HUES48 (cell line): ENCODE measurements at regions not wholly inside any gene's neighbourhood (a gene's known extent, or its start where the extent isn't known, plus 50 kb on each side); places are given as distances from the start of the nearest gene placed in this dataset.

Experiments
- H3K27ac ChIP-seq: one replicate; pipeline ENCODE4 v1.7.0; 2013; ENCODE audit warnings: low read depth, low read length, inconsistent platforms
- H3K27me3 ChIP-seq: 2 replicates; pipeline ENCODE4 v1.6.1; 2013; ENCODE audit warnings: mild to moderate bottlenecking, low read length; ENCODE audit not compliant: control insufficient read depth, insufficient read depth
- H3K36me3 ChIP-seq: 2 replicates; pipeline ENCODE4 v1.6.1; 2013; ENCODE audit warnings: low read length; ENCODE audit not compliant: control insufficient read depth, insufficient read depth
- H3K4me1 ChIP-seq: 2 replicates; pipeline ENCODE4 v1.6.1; 2013; ENCODE audit warnings: mild to moderate bottlenecking, low read length; ENCODE audit not compliant: control insufficient read depth, insufficient read depth
- H3K4me3 ChIP-seq: 2 replicates; pipeline ENCODE4 v1.5.1; 2013; ENCODE audit warnings: mild to moderate bottlenecking, low read depth, low read length
- H3K9ac ChIP-seq: 2 replicates; pipeline ENCODE4 v1.6.1; 2013; ENCODE audit warnings: mild to moderate bottlenecking, low read depth, low read length, moderate library complexity
- H3K9me3 ChIP-seq: 2 replicates; pipeline ENCODE4 v1.6.1; 2013; ENCODE audit warnings: low read length; ENCODE audit not compliant: control insufficient read depth, insufficient read depth

DNA sequence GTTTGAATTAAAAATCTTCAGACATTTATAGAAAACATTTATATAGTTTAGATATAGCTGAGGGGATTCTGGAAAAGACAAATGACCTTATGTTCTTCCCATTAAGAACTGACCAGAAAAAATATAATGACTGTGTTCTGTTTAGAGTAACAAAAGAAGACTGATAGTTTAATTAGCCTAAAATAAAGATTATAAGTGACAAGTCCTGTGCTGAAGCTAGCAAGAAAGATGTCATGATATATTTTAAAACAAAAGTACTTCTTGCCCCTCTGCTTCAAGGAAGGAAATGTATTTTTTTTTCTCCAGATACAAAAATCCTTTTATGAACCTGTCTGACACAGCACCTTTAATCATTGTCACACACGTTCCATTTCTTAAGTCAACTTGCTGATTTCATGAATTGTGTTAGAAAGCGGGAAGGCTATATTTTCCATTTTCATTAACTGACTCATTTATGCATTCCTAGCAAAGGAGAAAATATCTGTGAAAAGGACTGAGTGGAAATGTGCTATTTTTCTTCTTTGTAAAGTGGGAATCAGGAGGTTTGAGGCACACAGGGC, 690.7 kb upstream of the GOT2 start:
- Histone ChIP-seq H3K4me1 (no peaks in the 10 kb centered on the region), H3K27ac (no peak overlapping the region), H3K9ac (no peak overlapping the region), H3K27me3 (no peaks in the 10 kb centered on the region), H3K36me3 (no peaks in the 10 kb centered on the region), H3K9me3 (no peaks in the 10 kb centered on the region), H3K4me3 (no peak overlapping the region)

DNA sequence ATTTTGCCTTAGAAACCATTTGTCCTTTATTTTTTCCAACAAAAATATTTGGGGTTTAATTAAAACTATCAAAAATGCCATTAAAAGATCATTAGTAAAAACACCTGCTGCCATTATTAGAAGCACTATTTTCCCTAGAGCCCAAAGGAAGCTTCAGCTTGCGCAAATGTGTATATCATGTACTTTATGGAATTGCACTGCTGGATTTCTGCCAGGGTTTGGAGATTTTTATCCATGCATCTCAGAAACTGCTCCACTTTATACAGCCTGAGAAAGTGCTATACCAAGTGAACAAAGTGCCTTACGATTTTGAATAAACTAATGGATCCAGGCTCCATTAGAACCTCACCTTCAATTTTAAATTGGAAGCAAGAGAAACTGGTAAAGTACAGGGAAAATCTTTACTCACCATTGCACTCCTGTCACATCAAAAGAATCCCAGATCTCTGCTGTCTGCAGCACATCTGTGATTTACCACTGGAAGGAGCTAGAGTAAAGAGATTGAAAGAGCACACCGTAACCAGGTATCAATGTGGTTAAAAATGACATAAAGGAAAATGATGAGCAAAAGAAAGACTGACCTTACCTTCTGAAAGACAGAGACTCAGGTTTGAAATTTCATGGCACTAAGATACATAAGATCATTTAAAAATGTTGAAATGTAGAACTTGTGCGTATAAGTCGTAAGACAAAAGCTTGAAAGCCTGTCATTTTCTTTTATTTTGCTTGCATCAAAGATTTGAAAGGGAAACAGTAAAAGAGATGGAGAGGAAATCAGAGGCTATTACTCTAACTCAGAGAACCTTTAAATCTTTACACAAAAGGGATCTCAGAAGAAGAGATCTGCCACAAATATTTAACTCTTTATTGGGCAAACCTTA, 678.1 kb upstream of the GOT2 start:
- H3K9ac ChIP-seq, result no peak overlapping the region
- no peak overlapping the region for H3K4me3 ChIP-seq
- H3K9me3 ChIP-seq, result no peaks in the 10 kb centered on the region
- H3K27me3 ChIP-seq, result no peaks in the 10 kb centered on the region
- H3K27ac ChIP-seq, result no peak overlapping the region
- H3K36me3 ChIP-seq, result no peaks in the 10 kb centered on the region
- H3K4me1 ChIP-seq, result no peaks in the 10 kb centered on the region

DNA sequence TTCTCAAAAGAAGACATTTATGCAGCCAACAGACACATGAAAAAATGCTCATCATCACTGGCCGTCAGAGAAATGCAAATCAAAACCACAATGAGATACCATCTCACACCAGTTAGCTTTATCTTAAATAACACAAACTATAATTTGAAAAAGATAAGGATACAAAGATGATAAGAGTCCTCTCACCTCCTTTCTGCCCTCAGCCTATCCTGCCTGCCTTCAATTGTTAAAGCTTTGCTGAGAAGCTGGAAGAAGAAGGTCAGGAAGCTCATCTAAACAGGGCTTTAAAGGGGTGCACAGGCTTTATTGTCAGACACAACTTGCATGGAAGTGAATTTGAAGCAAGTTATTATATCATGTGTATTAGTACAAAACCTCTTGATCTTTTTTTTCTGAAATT, 676.3 kb upstream of the GOT2 start:
- Histone ChIP-seq H3K36me3 (no peaks in the 10 kb centered on the region), H3K4me3 (no peak overlapping the region), H3K4me1 (no peaks in the 10 kb centered on the region), H3K27ac (no peak overlapping the region), H3K9ac (no peak overlapping the region), H3K27me3 (no peaks in the 10 kb centered on the region), H3K9me3 (no peaks in the 10 kb centered on the region)

DNA sequence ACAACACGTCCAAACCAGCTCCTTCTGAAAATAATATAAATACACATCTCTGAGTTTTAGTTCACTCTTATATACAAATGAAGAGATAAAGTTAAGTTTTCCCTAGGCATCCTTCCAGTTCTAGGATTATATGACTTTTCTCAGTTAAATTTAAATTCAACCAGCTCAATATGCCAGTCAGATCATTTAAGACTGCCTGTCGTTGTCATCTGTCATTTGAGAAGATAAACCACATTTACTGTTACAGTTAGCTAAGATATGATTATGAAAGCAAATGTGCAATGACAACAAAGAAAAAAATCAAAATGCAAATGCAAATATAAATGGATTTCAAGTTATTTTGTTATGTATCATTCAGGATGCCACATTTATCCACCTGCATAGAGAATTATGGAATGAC, 671.7 kb upstream of the GOT2 start:
- no peaks in the 10 kb centered on the region for H3K36me3 ChIP-seq
- H3K27me3 ChIP-seq, result no peaks in the 10 kb centered on the region
- H3K9ac ChIP-seq, result no peak overlapping the region
- H3K4me3 ChIP-seq, result no peak overlapping the region
- no peak overlapping the region for H3K27ac ChIP-seq
- H3K4me1 ChIP-seq, result no peaks in the 10 kb centered on the region
- H3K9me3 ChIP-seq, result no peaks in the 10 kb centered on the region

DNA sequence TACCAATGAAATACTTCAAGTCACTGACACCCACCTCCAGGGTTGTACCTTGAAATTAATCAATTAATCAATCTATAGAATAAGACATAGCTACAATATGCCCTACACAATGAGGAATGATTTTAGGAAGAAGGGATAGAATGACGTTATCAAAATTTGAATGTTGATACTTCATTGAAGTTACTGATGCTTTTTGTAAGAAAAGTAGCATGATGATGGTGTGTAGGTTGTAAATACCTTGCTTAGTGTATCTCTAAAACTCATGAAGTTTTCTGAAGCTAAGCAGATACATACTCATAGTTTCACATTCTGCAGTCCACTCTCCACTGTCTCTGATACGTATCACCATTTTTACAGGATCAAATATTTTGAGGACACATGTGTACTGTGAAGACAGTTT, 670.4 kb upstream of the GOT2 start:
- Histone ChIP-seq H3K27me3 (no peaks in the 10 kb centered on the region), H3K4me3 (no peak overlapping the region), H3K4me1 (no peaks in the 10 kb centered on the region), H3K27ac (no peak overlapping the region), H3K9ac (no peak overlapping the region), H3K9me3 (no peaks in the 10 kb centered on the region), H3K36me3 (no peaks in the 10 kb centered on the region)

DNA sequence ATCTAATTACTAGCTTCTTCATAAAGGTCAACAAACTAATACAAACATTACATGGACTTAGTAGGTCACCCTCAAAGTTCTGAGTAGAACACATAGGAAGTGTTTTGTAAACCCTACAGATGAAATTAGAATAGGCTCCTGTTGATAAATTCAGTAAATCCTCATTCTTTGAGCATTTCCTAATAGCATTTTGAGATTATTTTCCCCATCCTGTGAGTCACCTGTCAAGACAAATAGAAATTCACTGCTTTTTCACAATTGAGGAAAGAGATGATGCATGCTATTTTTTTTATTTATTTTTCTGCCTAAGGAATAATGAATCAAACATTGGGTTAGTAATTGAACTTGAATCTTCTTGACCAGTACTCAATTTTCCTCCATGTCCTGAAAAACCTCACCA, 666.7 kb upstream of the GOT2 start:
- H3K9me3 ChIP-seq, result no peaks in the 10 kb centered on the region
- peaks cover under 1% of the 10 kb centered on the region; the same call in 1 of the 2 replicates for H3K4me1 ChIP-seq
- no peaks in the 10 kb centered on the region for H3K36me3 ChIP-seq
- no peak overlapping the region for H3K9ac ChIP-seq
- no peaks in the 10 kb centered on the region for H3K27me3 ChIP-seq
- H3K4me3 ChIP-seq, result no peak overlapping the region
- no peak overlapping the region for H3K27ac ChIP-seq

DNA sequence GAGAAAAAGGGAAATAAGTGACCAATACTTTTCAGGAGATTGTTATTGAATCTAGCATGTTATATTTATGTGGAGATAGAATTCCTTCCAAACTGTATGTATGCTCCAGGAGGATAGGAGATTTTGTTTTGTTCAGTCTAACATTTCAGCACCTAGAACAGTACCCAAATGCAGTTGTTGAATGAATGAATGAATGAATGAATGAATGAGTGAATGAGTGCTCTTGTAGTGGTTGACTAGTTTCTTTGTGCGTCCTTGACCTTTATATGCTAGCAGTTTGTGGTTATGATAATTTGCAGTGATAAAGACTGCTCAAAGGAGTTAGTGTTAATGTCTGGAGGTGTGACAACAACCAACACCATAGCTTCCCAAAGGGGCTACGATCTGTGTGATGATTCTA, 663.5 kb upstream of the GOT2 start:
- Histone ChIP-seq H3K4me1 (peaks cover 6% of the 10 kb centered on the region; the same call in 1 of the 2 replicates), H3K4me3 (no peak overlapping the region), H3K9ac (no peak overlapping the region), H3K9me3 (no peaks in the 10 kb centered on the region), H3K27me3 (no peaks in the 10 kb centered on the region), H3K27ac (no peak overlapping the region), H3K36me3 (no peaks in the 10 kb centered on the region)

DNA sequence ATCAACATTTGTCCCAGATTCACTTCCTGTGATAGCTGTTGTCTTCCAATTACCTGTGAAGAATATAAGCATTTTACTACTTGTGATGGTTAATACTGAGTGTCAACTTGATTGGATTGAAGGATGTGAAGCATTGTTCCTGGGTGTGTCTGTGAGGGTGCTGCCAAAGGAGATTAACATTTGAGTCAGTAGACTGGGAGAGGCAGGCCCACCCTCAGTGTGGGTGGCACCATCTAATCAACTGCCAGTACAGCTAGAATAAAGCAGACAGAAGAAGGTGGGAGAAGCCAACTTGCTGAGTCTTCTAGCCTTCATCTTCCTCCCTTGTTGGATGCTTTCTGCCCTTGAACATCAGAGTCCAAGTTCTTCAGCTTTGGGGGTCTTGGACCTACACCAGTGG, 660.4 kb upstream of the GOT2 start:
- Histone ChIP-seq H3K4me1 (peaks cover 6% of the 10 kb centered on the region; the same call in 1 of the 2 replicates), H3K27ac (no peak overlapping the region), H3K36me3 (no peaks in the 10 kb centered on the region), H3K4me3 (no peak overlapping the region), H3K27me3 (no peaks in the 10 kb centered on the region), H3K9me3 (no peaks in the 10 kb centered on the region), H3K9ac (no peak overlapping the region)

DNA sequence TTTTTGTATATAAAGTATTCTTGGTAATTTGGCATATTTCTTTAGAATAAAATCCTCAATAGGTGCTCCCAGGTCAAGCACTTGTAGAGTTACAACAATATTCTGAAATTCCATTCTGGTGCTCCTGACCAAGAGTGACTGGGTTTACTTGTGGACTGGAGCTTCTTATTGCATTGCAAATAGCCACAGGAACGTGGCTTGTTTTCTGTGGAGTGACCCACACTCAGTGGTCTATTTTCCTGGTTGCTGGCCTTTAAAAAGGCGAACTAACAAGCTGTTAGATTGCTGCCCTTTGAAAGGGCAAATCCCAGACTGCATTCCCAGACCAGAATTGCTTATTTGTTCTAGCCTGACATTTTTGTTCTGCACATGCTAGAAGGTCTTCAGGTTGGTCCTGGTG, 658.8 kb upstream of the GOT2 start:
- Histone ChIP-seq H3K4me3 (no peak overlapping the region), H3K9ac (no peak overlapping the region), H3K9me3 (no peaks in the 10 kb centered on the region), H3K36me3 (no peaks in the 10 kb centered on the region), H3K27me3 (no peaks in the 10 kb centered on the region), H3K4me1 (peaks cover 6% of the 10 kb centered on the region; the same call in 1 of the 2 replicates), H3K27ac (no peak overlapping the region)

DNA sequence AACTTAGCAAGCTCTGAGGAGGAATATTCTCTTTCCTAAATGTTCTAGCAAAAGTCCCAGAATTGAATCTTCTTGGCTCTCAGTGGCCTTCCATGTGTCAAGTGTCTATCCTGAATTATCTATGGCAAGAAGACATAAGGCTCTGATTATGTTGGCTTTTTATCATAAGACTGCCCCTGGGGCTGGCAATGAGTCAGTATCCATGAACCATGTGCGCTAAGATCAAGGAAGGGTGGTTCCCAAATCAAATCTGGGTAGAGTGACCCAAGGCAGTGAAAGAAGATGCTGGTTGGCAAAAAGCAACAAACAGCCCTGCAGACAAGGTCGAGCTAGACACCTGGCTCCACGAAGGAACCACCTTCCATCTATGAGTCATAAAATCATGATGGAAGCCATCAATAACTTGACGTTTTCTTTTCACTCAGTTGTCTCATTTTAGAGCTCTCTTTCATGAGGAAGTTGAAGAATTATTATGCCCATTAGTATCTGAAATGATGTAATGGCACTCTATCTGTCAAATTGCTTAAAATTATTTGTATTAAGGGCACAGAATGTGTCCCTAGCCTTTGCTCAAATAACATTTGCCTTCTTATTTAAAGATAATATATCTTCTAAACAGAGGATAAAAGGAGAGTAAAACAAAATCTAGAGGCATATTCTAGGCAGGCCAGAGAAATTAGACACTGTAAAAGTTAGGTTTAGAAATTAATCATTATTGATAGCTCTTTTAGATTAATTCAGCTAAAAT, 657.7 kb upstream of the GOT2 start:
- Histone ChIP-seq H3K27me3 (no peaks in the 10 kb centered on the region), H3K9ac (no peak overlapping the region), H3K4me1 (peaks cover 6% of the 10 kb centered on the region; the same call in 1 of the 2 replicates), H3K9me3 (no peaks in the 10 kb centered on the region), H3K4me3 (no peak overlapping the region), H3K27ac (no peak overlapping the region), H3K36me3 (no peaks in the 10 kb centered on the region)

DNA sequence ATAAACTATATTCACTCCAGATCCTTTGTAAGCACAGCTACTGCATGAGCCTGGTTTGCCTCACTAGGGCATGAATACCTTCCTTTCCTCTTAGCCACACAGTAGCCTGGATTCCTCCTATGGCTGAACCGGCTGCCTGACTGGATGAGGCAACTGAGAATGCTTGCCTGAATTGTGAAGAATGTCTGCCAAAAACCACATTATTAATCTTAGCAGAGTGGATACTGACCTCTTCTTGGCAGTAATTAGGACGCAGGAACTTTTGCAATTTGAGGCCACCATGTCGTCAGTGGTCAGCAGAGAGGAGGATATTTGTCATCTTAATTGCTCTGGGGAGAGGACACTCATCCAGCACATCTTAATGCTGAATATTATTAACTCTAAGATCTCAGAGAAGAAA, 651.8 kb upstream of the GOT2 start:
- H3K36me3 ChIP-seq, result no peaks in the 10 kb centered on the region
- no peak overlapping the region for H3K27ac ChIP-seq
- H3K4me1 ChIP-seq, result no peaks in the 10 kb centered on the region
- no peaks in the 10 kb centered on the region for H3K9me3 ChIP-seq
- no peaks in the 10 kb centered on the region for H3K27me3 ChIP-seq
- H3K4me3 ChIP-seq, result no peak overlapping the region
- H3K9ac ChIP-seq, result no peak overlapping the region
